Cardiac fibroblast (primary cell): ENCODE measurements at regions not wholly inside any gene's neighbourhood (a gene's known extent, or its start where the extent isn't known, plus 50 kb on each side); places are given as distances from the start of the nearest gene placed in this dataset.

Experiments used
- DNase-seq, 2 donors: peaks; one replicate each; pipeline versions ENCODE4 v3.0.0 to v3.0.0-alpha.2; 2010; ENCODE audit warnings: low read depth in 2 of 2
- H3K4me3 ChIP-seq, 2 donors: replicated peaks in 1 of 2; 1 replicate in 1 of 2; 2 replicates in 1 of 2; pipeline ENCODE4 v1.5.1; 2011; ENCODE audit warnings: low read depth in 2 of 2, low read length in 2 of 2, mild to moderate bottlenecking in 2 of 2, moderate library complexity in 1 of 2
- TF ChIP-seq, protein P1 (sequence below): IDR thresholded peaks from one replicate; pipeline ENCODE4 v1.5.1; 2011; ENCODE audit warnings: low read depth, mild to moderate bottlenecking, low read length, inconsistent platforms

DNA sequence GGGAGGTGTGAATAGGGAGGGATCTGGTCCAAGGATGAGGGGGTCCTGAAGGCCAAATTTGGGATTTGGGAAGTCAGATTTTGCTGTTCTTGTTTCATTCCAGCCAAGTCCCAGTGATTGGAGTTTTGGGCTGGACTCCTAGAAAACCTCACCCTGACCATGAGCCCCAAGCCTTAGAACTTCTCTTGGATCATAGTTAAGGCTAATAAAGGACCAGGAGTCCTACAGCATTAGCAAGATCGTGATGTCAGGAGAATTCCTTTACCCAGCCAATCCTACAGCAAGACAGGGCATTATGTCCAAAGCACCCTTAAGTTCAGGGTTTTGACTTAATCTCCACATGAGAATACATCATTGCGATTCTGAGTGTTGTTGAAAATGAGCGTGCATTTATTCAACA, 85.0 kb downstream of the SOX9 start:
- no peak overlapping the region for H3K4me3 ChIP-seq
- TF ChIP-seq, protein P1, sequence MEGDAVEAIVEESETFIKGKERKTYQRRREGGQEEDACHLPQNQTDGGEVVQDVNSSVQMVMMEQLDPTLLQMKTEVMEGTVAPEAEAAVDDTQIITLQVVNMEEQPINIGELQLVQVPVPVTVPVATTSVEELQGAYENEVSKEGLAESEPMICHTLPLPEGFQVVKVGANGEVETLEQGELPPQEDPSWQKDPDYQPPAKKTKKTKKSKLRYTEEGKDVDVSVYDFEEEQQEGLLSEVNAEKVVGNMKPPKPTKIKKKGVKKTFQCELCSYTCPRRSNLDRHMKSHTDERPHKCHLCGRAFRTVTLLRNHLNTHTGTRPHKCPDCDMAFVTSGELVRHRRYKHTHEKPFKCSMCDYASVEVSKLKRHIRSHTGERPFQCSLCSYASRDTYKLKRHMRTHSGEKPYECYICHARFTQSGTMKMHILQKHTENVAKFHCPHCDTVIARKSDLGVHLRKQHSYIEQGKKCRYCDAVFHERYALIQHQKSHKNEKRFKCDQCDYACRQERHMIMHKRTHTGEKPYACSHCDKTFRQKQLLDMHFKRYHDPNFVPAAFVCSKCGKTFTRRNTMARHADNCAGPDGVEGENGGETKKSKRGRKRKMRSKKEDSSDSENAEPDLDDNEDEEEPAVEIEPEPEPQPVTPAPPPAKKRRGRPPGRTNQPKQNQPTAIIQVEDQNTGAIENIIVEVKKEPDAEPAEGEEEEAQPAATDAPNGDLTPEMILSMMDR, result no peak
- DNase-seq, result no peak

DNA sequence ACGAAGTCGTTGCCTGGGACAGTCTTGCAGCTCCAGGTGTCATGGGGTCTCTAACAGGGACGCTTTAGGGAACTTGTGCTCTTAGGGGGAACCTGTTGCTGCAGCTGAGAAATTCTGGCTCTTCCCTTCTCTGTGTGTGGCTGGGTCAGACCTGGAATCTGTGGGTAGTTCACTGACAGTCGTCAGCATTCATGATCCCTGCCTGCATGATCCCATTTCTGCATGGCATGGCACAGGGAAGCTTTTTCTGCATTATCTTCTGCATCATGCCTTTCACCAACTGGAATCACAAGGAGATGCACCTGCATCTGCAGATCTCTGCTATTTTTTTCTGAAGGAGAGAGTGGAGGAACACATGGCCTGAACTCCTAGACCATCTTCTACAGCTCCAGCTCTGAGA, 85.6 kb downstream of the SOX9 start:
- DNase-seq, result no peak
- H3K4me3 ChIP-seq, result no peak overlapping the region
- TF ChIP-seq, protein P1, result no peak

- no peak for DNase-seq
- no peak overlapping the region for H3K4me3 ChIP-seq
- TF ChIP-seq, protein P1, result no peak
These were observed 88.0 kb downstream of the SOX9 start for GRCh38 chr17:72208832-72209231.

DNA sequence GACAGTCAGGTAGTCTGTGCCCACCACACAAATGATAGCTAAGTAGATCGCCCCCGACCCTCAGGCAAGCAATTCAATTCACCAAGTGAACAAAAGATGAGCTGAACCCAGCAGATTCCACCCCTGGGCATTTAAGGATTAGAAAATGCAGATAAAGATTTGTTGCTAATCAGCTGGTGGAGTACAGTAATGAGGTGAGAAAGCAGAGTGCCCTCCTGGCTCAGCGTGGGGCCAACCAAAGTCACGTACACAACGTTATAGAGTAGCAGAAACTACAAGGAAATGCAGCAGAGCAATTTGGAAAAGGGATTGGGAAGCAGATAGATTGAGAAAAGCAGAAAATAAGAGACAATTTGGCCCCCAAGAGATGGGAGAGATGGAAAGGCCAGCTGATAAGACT, 91.2 kb downstream of the SOX9 start:
- TF ChIP-seq, protein P1, result no peak
- H3K4me3 ChIP-seq, result no peak overlapping the region
- DNase-seq, result no peak

DNA sequence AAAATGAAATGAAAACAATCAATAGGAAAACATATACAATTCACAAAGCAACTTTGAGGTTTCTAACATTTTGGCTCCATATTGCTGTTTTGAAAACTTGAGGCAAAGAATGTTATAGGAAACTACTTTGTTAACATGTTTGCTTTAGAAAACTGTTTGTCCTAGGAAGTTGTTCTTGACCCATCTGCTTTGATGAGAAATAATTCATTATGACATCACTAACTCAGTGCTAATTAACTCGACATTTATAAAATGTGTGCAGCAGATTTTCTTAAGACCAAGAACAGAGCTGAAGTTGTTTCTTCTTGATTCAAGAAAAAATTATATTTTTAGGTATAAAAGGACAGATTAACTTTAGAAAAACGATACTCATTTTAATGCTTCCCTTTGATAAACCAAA, 94.7 kb downstream of the SOX9 start:
- DNase-seq, result no peak
- TF ChIP-seq, protein P1, result no peak
- no peak overlapping the region for H3K4me3 ChIP-seq

- no peak overlapping the region for H3K4me3 ChIP-seq
These were observed 95.1 kb downstream of the SOX9 start for GRCh38 chr17:72215928-72216327.

More at GRCh38 chr17:72215928-72216327, 95.1 kb downstream of the SOX9 start:
- no peak for DNase-seq
- TF ChIP-seq, protein P1, result no peak
